Adrenal gland (tissue), 5 donors: ENCODE measurements at regions not wholly inside any gene's neighbourhood (a gene's known extent, or its start where the extent isn't known, plus 50 kb on each side); places are given as distances from the start of the nearest gene placed in this dataset.

Experiments
- CTCF ChIP-seq, 6 experiments: fragments of 450-650 bp in 4 of 6; fragments of 200-600 bp in 2 of 6; sonication (generic) in 1 of 6; IDR thresholded peaks; 1 replicate in 5 of 6; 2 replicates in 1 of 6; pipeline versions ENCODE4 v1.5.1 to v1.8.0; 2016 to 2021; ENCODE audit warnings: antibody characterized with exemption in 6 of 6, mild to moderate bottlenecking in 2 of 6, moderate library complexity in 1 of 6
- POLR2A ChIP-seq, 2 donors: fragments of 450-650 bp; IDR thresholded peaks; one replicate each; pipeline ENCODE4 v1.6.1; 2017; ENCODE audit warnings: antibody characterized with exemption in 2 of 2, mild to moderate bottlenecking in 2 of 2, moderate library complexity in 1 of 2
- donor health status: DM: no; HTN: no; CAD: no.

- TF ChIP-seq CTCF (IDR thresholded peaks at IDR 0.05) (no peak), POLR2A (IDR thresholded peaks at IDR 0.05) (no peak)
Measured at GRCh38 chr6:93176070-93176469, 243.3 kb downstream of the EPHA7 start.
